Common myeloid progenitor, CD34-positive (primary cell): ENCODE measurements at regions not wholly inside any gene's neighbourhood (a gene's known extent, or its start where the extent isn't known, plus 50 kb on each side); places are given as distances from the start of the nearest gene placed in this dataset.
"Not testable (repeated sequence)": the region's sequence is repeated elsewhere in the genome, so short reads cannot be mapped to it uniquely, and the experiment has no call there.

ENCODE experiments used
- CTCF ChIA-PET: fragments of 350-600 bp; sonication (Branson Sonifier 250); formaldehyde crosslinking; loops from one replicate; lab custom pipeline; 2021; ENCODE audit warnings: antibody characterized with exemption; lab: Charles Lee
- POLR2A ChIA-PET: fragments of 350-600 bp; sonication (Branson Sonifier 250); formaldehyde crosslinking; loops from one replicate; lab custom pipeline; 2021; ENCODE audit warnings: antibody characterized with exemption; lab: Charles Lee
- DNase-seq, 3 donors: peaks; one replicate each; pipeline versions ENCODE4 v3.0.0 to v3.0.0-alpha.2; 2013
- H3K27ac ChIP-seq, 2 experiments: 1 replicate in 1 of 2; 2 replicates in 1 of 2; pipeline ENCODE4 v1.7.0; 2013; ENCODE audit warnings: inconsistent platforms in 2 of 2, low read length in 2 of 2, mild to moderate bottlenecking in 2 of 2, low read depth in 1 of 2, moderate library complexity in 1 of 2; ENCODE audit not compliant: severe bottlenecking in 2 of 2, insufficient read depth in 1 of 2, poor library complexity in 1 of 2
- H3K27me3 ChIP-seq, 5 experiments: replicated peaks in 2 of 5; 1 replicate in 3 of 5; 2 replicates in 2 of 5; pipeline versions ENCODE4 v1.6.1 to v1.7.0; 2013; ENCODE audit warnings: low read length in 4 of 5, mild to moderate bottlenecking in 2 of 5, moderate library complexity in 2 of 5, inconsistent platforms in 1 of 5; ENCODE audit not compliant: insufficient read depth in 5 of 5, control insufficient read depth in 4 of 5
- H3K36me3 ChIP-seq, 4 experiments: 1 replicate in 2 of 4; 2 replicates in 2 of 4; pipeline versions ENCODE4 v1.6.1 to v1.7.0; 2013; ENCODE audit warnings: low read length in 3 of 4, control low read depth in 1 of 4, mild to moderate bottlenecking in 1 of 4; ENCODE audit not compliant: control insufficient read depth in 4 of 4, insufficient read depth in 4 of 4
- H3K4me1 ChIP-seq, 4 experiments: 1 replicate in 3 of 4; 2 replicates in 1 of 4; pipeline versions ENCODE4 v1.6.1 to v1.7.1; 2013; ENCODE audit warnings: low read length in 3 of 4, mild to moderate bottlenecking in 3 of 4, control low read depth in 1 of 4, inconsistent platforms in 1 of 4, moderate library complexity in 1 of 4; ENCODE audit not compliant: control insufficient read depth in 4 of 4, insufficient read depth in 4 of 4; ENCODE audit errors: control extremely low read depth in 1 of 4
- H3K4me3 ChIP-seq, 7 experiments: 1 replicate in 4 of 7; 2 replicates in 3 of 7; pipeline versions ENCODE4 v1.5.1 to v1.7.0; 2013; ENCODE audit warnings: mild to moderate bottlenecking in 7 of 7, low read length in 6 of 7, moderate library complexity in 6 of 7, inconsistent platforms in 2 of 7, low read depth in 2 of 7, control low read depth in 1 of 7; ENCODE audit not compliant: insufficient read depth in 4 of 7, control insufficient read depth in 1 of 7; ENCODE audit errors: extremely low read depth in 1 of 7
- H3K9me3 ChIP-seq, 5 experiments: 1 replicate in 4 of 5; 2 replicates in 1 of 5; pipeline versions ENCODE4 v1.6.1 to v1.7.1; 2013; ENCODE audit warnings: low read length in 4 of 5, mild to moderate bottlenecking in 2 of 5, inconsistent platforms in 1 of 5, low read depth in 1 of 5, moderate library complexity in 1 of 5; ENCODE audit not compliant: control insufficient read depth in 4 of 5, insufficient read depth in 2 of 5; ENCODE audit errors: control extremely low read depth in 1 of 5
- WGBS: methylation state at CpG from one replicate; pipeline ENCODE4 v1.1.5; 2013; ENCODE audit not compliant: insufficient coverage; 5-methylcytosine and 5-hydroxymethylcytosine counted together

GRCh38 chr10:2197663-2198062 is 460.3 kb upstream of the ADARB2 start:
- Histone ChIP-seq H3K9me3 (peaks cover 0 to 12% (median 2%) of the 10 kb centered on the region in 5 experiments), H3K36me3 (no peaks in the 10 kb centered on the region), H3K27me3 (peaks cover 0 to 4% (median 0%) of the 10 kb centered on the region in 5 experiments), H3K4me3 (no peak overlapping the region), H3K4me1 (no peaks in the 10 kb centered on the region), H3K27ac (no peak overlapping the region)
- POLR2A ChIA-PET = no interaction called here
- CTCF ChIA-PET = no interaction called here
- no peak for DNase-seq

GRCh38 chr10:2196272-2196671 is 458.9 kb upstream of the ADARB2 start:
- no peaks in the 10 kb centered on the region for H3K4me1 ChIP-seq
- no peak overlapping the region for H3K4me3 ChIP-seq
- H3K36me3 ChIP-seq = no peaks in the 10 kb centered on the region
- no peak for DNase-seq
- 96% methylated on average over 3 of the region's 4 CpGs for WGBS
- no peaks in the 10 kb centered on the region for H3K27me3 ChIP-seq
- H3K27ac ChIP-seq = no peak overlapping the region
- ChIA-PET CTCF (no interaction called here), POLR2A (no interaction called here)
- peaks cover 0 to 12% (median 2%) of the 10 kb centered on the region in 5 experiments for H3K9me3 ChIP-seq

GRCh38 chr10:2189356-2189755 is 452.0 kb upstream of the ADARB2 start:
- H3K4me3 ChIP-seq, H3K36me3 ChIP-seq, H3K27ac ChIP-seq, POLR2A ChIA-PET, H3K4me1 ChIP-seq, CTCF ChIA-PET, H3K9me3 ChIP-seq, DNase-seq, H3K27me3 ChIP-seq: not testable (repeated sequence)
- WGBS = 68% methylated on average over 4 of the region's 4 CpGs

GRCh38 chr10:2188371-2188770 is 451.0 kb upstream of the ADARB2 start:
- Histone ChIP-seq H3K9me3 (peaks cover 0 to 2% (median 0%) of the 10 kb centered on the region in 5 experiments), H3K27ac (no peak overlapping the region), H3K4me1 (no peaks in the 10 kb centered on the region), H3K27me3 (peaks cover 0 to 2% (median 0%) of the 10 kb centered on the region in 5 experiments), H3K36me3 (no peaks in the 10 kb centered on the region), H3K4me3 (no peak overlapping the region)
- ChIA-PET POLR2A (no interaction called here), CTCF (no interaction called here)
- no peak for DNase-seq
- WGBS = no CpG with 5 or more reads among the region's 4 CpGs

- ChIA-PET POLR2A (no interaction called here), CTCF (interaction anchor here (0.8 kb wide), 1 partner anchor 9 kb away, joined by 3 read pairs; no protein-coding TSS in a partner anchor)
- DNase-seq = no peak
- no peak overlapping the region for H3K4me3 ChIP-seq
- no peaks in the 10 kb centered on the region for H3K36me3 ChIP-seq
- 64% methylated on average over 2 of the region's 2 CpGs for WGBS
- H3K27ac ChIP-seq = no peak overlapping the region
- H3K4me1 ChIP-seq = no peaks in the 10 kb centered on the region
- no peaks in the 10 kb centered on the region for H3K27me3 ChIP-seq
- peaks cover 0 to 1% (median 0%) of the 10 kb centered on the region in 5 experiments for H3K9me3 ChIP-seq
Measured at GRCh38 chr10:2173327-2173726, 436.0 kb upstream of the ADARB2 start.

- ChIA-PET CTCF (no interaction called here), POLR2A (no interaction called here)
- H3K9me3 ChIP-seq = no peaks in the 10 kb centered on the region
- no peak for DNase-seq
- no peaks in the 10 kb centered on the region for H3K36me3 ChIP-seq
- H3K27ac ChIP-seq = no peak overlapping the region
- WGBS = 93% methylated on average over 17 of the region's 18 CpGs
- no peak overlapping the region for H3K4me3 ChIP-seq
- no peaks in the 10 kb centered on the region for H3K4me1 ChIP-seq
- H3K27me3 ChIP-seq = peaks cover 0 to 3% (median 0%) of the 10 kb centered on the region in 5 experiments
Measured at GRCh38 chr10:2165771-2166460, 428.6 kb upstream of the ADARB2 start.

GRCh38 chr10:2150288-2150687 is 413.0 kb upstream of the ADARB2 start:
- no peak overlapping the region for H3K27ac ChIP-seq
- ChIA-PET CTCF (interaction anchor here (1.7 kb wide), 1 partner anchor 12 kb away, joined by 3 read pairs; no protein-coding TSS in a partner anchor), POLR2A (no interaction called here)
- DNase-seq = no peak
- H3K4me3 ChIP-seq = no peak overlapping the region
- peaks cover 0 to 5% (median 2%) of the 10 kb centered on the region in 5 experiments for H3K27me3 ChIP-seq
- WGBS = 83% methylated on average over 4 of the region's 4 CpGs
- no peaks in the 10 kb centered on the region for H3K9me3 ChIP-seq
- H3K36me3 ChIP-seq = no peaks in the 10 kb centered on the region
- no peaks in the 10 kb centered on the region for H3K4me1 ChIP-seq
